Vagina (tissue), 2 donors: ENCODE measurements at regions not wholly inside any gene's neighbourhood (a gene's known extent, or its start where the extent isn't known, plus 50 kb on each side); places are given as distances from the start of the nearest gene placed in this dataset.
A peak's percentile ranks its signal among the peaks of the same experiment; 100 is the strongest.

Experiments
- DNase-seq, 2 donors: peaks; one replicate each; pipeline ENCODE4 v3.0.0-alpha.2; 2017; ENCODE audit errors: extremely low spot score in 2 of 2
- H3K27ac ChIP-seq: fragments of 200-600 bp; sonication (generic); one replicate; pipeline ENCODE4 v1.5.1; 2019
- H3K27me3 ChIP-seq: fragments of 200-600 bp; sonication (generic); one replicate; pipeline ENCODE4 v1.5.1; 2019
- H3K36me3 ChIP-seq, 2 donors: fragments of 200-600 bp; sonication (generic); one replicate each; pipeline ENCODE4 v1.5.1; 2017 to 2019
- H3K4me1 ChIP-seq: fragments of 200-600 bp; sonication (generic); one replicate; pipeline ENCODE4 v1.5.1; 2019
- H3K4me3 ChIP-seq, 2 donors: fragments of 200-600 bp; sonication (generic); 1 replicate in 1 of 2; 2 replicates in 1 of 2; pipeline ENCODE4 v1.5.1; 2016 to 2019
- H3K9me3 ChIP-seq: fragments of 200-600 bp; sonication (generic); one replicate; pipeline ENCODE4 v1.5.1; 2019
- POLR2A ChIP-seq, 2 donors: fragments of 450-650 bp; IDR thresholded peaks; one replicate each; pipeline ENCODE4 v1.6.1; 2017; ENCODE audit warnings: antibody characterized with exemption in 2 of 2, mild to moderate bottlenecking in 2 of 2, moderate library complexity in 2 of 2
- POLR2AphosphoS5 ChIP-seq, 2 donors: sonication (generic); formaldehyde crosslinking; IDR thresholded peaks; one replicate each; pipeline ENCODE4 v1.9.0; 2017; ENCODE audit warnings: antibody characterized with exemption in 2 of 2, mild to moderate bottlenecking in 2 of 2, low read depth in 1 of 2; ENCODE audit not compliant: insufficient read depth in 1 of 2
- intact Hi-C: fragments of 100-400 bp; cut with DNase I; formaldehyde crosslinking; loops from one replicate; pipeline ENCODE4 v1.15.1; 2023
- TF ChIP-seq, protein P1 (sequence below), 3 experiments: fragments of 450-650 bp in 2 of 3; fragments of 200-600 bp in 1 of 3; sonication (generic) in 1 of 3; IDR thresholded peaks; one replicate each; pipeline ENCODE4 v1.5.1; 2017 to 2019; ENCODE audit warnings: antibody characterized with exemption in 3 of 3, mild to moderate bottlenecking in 2 of 3, moderate library complexity in 2 of 3

DNA sequence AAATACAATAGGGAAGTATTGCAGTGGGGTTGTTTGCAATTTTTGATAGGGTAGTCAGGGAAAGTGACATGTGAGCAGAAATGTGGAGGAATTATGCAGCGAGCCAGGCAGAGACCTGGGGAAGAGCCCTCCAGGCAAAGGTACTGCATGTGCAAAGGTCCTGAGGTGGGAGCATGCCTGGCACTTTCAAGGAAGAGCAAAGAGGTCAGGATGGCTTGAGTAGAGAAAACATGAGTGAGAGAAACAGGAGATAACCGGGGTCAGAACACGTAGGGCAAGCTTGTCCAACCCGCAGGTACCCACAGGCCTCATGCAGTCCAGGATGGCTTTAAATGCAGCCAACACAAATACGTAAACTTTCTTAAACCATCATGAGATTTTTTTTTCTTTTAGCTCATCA is 71.0 kb downstream of the COQ2 start:
- no peaks in the 10 kb centered on the region for H3K9me3 ChIP-seq
- H3K27ac ChIP-seq = no peak overlapping the region
- TF ChIP-seq, protein P1, sequence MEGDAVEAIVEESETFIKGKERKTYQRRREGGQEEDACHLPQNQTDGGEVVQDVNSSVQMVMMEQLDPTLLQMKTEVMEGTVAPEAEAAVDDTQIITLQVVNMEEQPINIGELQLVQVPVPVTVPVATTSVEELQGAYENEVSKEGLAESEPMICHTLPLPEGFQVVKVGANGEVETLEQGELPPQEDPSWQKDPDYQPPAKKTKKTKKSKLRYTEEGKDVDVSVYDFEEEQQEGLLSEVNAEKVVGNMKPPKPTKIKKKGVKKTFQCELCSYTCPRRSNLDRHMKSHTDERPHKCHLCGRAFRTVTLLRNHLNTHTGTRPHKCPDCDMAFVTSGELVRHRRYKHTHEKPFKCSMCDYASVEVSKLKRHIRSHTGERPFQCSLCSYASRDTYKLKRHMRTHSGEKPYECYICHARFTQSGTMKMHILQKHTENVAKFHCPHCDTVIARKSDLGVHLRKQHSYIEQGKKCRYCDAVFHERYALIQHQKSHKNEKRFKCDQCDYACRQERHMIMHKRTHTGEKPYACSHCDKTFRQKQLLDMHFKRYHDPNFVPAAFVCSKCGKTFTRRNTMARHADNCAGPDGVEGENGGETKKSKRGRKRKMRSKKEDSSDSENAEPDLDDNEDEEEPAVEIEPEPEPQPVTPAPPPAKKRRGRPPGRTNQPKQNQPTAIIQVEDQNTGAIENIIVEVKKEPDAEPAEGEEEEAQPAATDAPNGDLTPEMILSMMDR (IDR thresholded peaks at IDR 0.05) = no peak
- H3K4me1 ChIP-seq = peaks cover 1% of the 10 kb centered on the region
- H3K27me3 ChIP-seq = no peaks in the 10 kb centered on the region
- no peak overlapping the region for H3K4me3 ChIP-seq
- peak in 1 of 2 donors; percentile 67 for DNase-seq
- intact Hi-C loops = no loop called here
- no peaks in the 10 kb centered on the region for H3K36me3 ChIP-seq

DNA sequence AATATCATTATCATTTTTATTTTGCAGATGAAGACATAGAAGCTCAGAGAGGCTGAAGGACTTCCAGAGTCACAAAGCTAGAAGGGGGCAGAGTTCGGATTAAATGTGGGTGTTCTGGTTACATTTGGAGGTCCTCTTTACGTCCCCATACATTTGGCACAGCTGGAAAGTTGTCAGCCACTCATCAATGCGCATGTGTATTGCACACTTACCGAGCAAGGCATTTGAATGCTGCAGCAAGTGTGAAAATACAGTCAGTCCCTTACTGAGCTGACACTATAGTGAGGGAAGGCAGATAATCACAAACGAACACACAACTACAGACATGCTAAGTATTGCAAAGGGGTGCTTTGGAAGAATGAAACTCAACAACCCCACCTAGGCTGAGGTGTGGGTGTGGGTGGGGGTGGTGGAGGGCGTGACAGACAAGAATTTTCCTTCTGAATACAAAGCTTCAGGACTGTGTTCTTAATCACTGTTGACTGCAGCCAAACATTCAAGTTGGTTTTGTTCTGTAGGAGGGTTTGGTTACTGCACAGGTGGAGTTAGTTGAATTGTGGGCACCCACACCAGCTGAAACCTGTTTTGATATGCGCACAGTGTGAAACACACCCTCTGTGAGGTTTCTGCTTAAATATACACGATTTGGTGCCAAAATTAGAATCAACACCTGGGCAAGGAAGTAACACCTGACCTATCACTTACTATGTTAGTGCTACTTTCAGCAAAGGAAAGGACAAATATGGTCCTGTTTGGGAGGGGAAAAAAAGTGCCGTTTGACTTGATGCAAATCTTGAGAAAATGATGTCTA is 72.4 kb downstream of the COQ2 start:
- no peaks in the 10 kb centered on the region for H3K36me3 ChIP-seq
- intact Hi-C loops = no loop called here
- TF ChIP-seq POLR2AphosphoS5 (IDR thresholded peaks at IDR 0.05; ENCODE audit: insufficient read depth in 1 of 2, low read depth in 1 of 2) (peak in 1 of 2 donors; percentile 22), POLR2A (IDR thresholded peaks at IDR 0.05) (no peak)
- TF ChIP-seq, protein P1 (IDR thresholded peaks at IDR 0.05) = no peak
- H3K4me1 ChIP-seq = no peaks in the 10 kb centered on the region
- peak in 1 of 2 donors; percentile 77 for DNase-seq
- H3K4me3 ChIP-seq = no peak overlapping the region
- no peaks in the 10 kb centered on the region for H3K9me3 ChIP-seq
- no peak overlapping the region for H3K27ac ChIP-seq
- H3K27me3 ChIP-seq = no peaks in the 10 kb centered on the region

DNA sequence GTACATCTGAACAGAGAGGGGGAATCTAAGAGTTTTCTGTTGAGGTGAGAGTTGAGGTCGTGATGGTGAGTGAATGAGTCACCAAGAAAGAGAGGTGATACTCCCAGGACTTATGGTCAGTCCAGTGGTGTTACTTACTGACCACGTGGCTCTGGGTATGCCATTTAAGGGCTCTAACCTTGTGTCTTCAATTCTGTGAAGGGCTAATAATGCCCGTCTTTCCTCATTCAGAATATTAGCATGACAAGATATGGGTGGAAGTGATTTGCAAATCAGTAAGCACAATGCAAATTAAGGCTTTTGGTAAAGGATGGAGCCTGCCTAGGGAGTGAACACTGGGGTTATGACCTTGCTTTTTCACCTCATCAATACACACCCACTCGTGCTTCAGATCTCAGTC is 75.2 kb downstream of the COQ2 start:
- intact Hi-C loops = no loop called here
- Histone ChIP-seq H3K9me3 (no peaks in the 10 kb centered on the region), H3K27ac (no peak overlapping the region), H3K4me1 (no peaks in the 10 kb centered on the region), H3K4me3 (no peak overlapping the region), H3K36me3 (no peaks in the 10 kb centered on the region), H3K27me3 (no peaks in the 10 kb centered on the region)
- TF ChIP-seq, protein P1 (IDR thresholded peaks at IDR 0.05) = no peak
- TF ChIP-seq POLR2AphosphoS5 (IDR thresholded peaks at IDR 0.05; ENCODE audit: insufficient read depth in 1 of 2, low read depth in 1 of 2) (no peak), POLR2A (IDR thresholded peaks at IDR 0.05) (no peak)
- DNase-seq = no peak

DNA sequence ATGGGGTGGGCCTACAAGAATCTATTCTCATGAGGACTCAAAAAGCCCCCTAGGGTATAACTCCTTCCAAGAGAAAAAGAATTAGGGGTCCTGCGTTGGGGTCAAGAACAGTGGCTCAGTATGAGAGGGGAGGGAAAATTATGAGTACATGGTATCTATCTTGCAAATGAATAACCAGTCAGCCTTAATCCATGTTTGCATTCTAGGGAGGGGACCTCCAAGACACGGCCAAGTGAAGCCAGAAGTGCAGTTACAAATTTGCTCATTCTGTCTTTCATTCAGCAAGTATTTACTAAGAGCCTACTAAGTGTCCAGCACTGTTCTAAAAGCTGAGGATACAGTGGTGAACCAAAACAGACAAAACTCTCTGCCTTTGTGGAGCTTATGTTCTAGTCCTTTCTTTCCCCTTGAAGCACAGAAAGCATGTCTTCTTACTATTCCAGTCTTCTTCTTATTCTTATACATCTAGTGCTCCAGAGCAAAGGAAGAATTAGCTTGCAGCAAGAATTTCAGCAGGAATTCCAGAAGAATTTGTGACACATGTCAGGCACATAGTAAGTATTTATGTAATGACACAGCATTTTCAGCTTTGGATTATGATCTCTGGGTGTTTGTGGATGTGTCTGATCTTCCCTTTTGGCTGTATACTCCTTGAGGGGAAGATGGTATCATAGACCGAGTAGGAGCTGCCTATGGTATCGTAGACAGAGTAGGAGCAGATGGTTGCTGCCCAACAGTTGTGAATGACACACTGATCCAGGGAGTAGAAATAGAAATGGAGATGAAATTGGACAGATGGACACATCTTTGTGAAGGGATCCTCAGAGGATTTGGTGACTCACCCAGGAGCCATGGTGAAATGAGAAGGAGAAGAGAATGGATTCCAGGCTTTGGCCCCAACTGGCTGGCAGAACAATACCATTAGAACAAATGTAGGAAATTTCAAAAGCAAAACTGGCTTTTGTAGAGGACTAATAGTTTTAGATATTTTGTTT is 75.9 kb downstream of the COQ2 start:
- intact Hi-C loops = no loop called here
- Histone ChIP-seq H3K27me3 (no peaks in the 10 kb centered on the region), H3K27ac (no peak overlapping the region), H3K4me1 (no peaks in the 10 kb centered on the region), H3K9me3 (no peaks in the 10 kb centered on the region), H3K36me3 (no peaks in the 10 kb centered on the region), H3K4me3 (no peak overlapping the region)
- TF ChIP-seq POLR2A (IDR thresholded peaks at IDR 0.05) (no peak), POLR2AphosphoS5 (IDR thresholded peaks at IDR 0.05; ENCODE audit: insufficient read depth in 1 of 2, low read depth in 1 of 2) (no peak)
- TF ChIP-seq, protein P1 (IDR thresholded peaks at IDR 0.05) = no peak
- DNase-seq = peak in 1 of 2 donors; percentile 20
